ENCODE measurements at regions not wholly inside any gene's neighbourhood (a gene's known extent, or its start where the extent isn't known, plus 50 kb on each side); places are given as distances from the start of the nearest gene placed in this dataset.

- no peak overlapping the region for H3K4me3 ChIP-seq (ENCODE audit: low read depth, low read length)
- DNase-seq (ENCODE audit: low read depth), result no peak
- TF ChIP-seq MAX (IDR thresholded peaks at IDR 0.05; ENCODE audit: low read depth, low read length), result no peak
- TF ChIP-seq, protein P1, sequence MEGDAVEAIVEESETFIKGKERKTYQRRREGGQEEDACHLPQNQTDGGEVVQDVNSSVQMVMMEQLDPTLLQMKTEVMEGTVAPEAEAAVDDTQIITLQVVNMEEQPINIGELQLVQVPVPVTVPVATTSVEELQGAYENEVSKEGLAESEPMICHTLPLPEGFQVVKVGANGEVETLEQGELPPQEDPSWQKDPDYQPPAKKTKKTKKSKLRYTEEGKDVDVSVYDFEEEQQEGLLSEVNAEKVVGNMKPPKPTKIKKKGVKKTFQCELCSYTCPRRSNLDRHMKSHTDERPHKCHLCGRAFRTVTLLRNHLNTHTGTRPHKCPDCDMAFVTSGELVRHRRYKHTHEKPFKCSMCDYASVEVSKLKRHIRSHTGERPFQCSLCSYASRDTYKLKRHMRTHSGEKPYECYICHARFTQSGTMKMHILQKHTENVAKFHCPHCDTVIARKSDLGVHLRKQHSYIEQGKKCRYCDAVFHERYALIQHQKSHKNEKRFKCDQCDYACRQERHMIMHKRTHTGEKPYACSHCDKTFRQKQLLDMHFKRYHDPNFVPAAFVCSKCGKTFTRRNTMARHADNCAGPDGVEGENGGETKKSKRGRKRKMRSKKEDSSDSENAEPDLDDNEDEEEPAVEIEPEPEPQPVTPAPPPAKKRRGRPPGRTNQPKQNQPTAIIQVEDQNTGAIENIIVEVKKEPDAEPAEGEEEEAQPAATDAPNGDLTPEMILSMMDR (IDR thresholded peaks at IDR 0.05; ENCODE audit: low read depth, low read length), result no peak
- no peak for TF ChIP-seq MYC (IDR thresholded peaks at IDR 0.05; ENCODE audit: low read depth, low read length)
- TF ChIP-seq POLR2A (IDR thresholded peaks at IDR 0.05; ENCODE audit: extremely low read depth, insufficient read length), result no peak
Measured at GRCh38 chr2:123747326-123747725, 277.8 kb upstream of the CNTNAP5 start.

DNA sequence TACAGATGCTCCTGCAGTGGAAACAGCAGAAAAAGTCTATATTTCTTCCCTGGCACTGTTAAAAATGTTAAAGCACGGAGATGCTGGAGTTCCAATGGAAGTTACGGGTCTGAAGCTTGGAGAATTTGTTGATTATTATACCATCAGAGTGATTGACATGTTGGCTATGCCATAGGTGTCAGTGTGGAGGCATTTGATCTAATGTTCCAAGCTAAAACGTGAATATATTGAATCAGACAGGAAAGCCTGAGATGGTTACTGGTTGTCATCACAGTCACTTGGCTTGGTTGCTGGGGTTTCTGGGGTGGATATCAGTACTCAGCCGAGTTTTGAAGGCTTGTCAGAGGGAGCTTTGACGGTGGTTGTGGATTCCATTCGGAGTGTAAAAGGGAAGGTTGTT lies 262.9 kb upstream of the CNTNAP5 start:
- no peak for DNase-seq (ENCODE audit: low read depth)
- TF ChIP-seq POLR2A (IDR thresholded peaks at IDR 0.05; ENCODE audit: extremely low read depth, insufficient read length) (no peak), MYC (IDR thresholded peaks at IDR 0.05; ENCODE audit: low read depth, low read length) (no peak), MAX (IDR thresholded peaks at IDR 0.05; ENCODE audit: low read depth, low read length) (no peak)
- TF ChIP-seq, protein P1 (IDR thresholded peaks at IDR 0.05; ENCODE audit: low read depth, low read length), result no peak
- no peak overlapping the region for H3K4me3 ChIP-seq (ENCODE audit: low read depth, low read length)

DNA sequence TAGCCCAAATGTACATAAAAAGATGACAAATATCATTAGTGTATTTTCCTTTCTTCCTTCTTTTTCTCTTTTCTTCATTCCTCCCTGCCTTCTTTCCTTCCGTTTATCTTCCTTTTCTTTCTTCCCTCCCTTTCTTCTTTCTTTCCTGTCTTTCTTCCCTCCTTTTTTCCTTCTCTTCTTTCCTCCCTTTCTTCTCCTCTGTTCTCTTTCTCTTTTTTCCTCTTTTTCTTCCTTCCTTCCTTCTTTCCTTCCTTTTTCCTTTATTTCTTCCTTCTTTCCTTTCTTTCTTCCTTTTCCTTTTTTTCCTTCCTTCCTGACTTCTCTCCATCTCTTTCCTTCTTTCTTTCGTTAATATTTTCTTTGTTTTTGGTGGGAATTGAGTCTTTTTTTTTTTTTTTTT lies 256.9 kb upstream of the CNTNAP5 start:
- TF ChIP-seq MYC (IDR thresholded peaks at IDR 0.05; ENCODE audit: low read depth, low read length) (no peak), POLR2A (IDR thresholded peaks at IDR 0.05; ENCODE audit: extremely low read depth, insufficient read length) (no peak), MAX (IDR thresholded peaks at IDR 0.05; ENCODE audit: low read depth, low read length) (no peak)
- TF ChIP-seq, protein P1 (IDR thresholded peaks at IDR 0.05; ENCODE audit: low read depth, low read length), result no peak
- H3K4me3 ChIP-seq (ENCODE audit: low read depth, low read length), result no peak overlapping the region
- DNase-seq (ENCODE audit: low read depth), result no peak

DNA sequence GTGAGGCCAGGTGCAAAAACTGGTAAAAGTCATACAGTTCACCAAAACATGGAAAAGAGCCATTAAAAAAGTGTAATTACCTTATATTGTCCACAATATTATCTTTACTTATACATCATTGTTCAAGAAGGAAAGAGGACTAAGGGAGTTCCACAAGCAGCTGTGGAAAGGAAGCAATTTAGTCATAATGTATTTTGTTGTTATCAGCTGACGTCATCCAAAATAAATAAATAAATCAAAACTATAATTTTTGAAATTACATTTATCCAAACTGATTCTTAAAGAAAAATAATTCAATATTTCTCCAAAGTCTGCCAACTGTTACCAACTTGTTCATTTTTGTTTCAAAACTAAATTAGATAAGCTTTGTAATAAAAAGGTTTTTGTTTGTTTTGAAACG lies 256.1 kb upstream of the CNTNAP5 start:
- TF ChIP-seq MAX (IDR thresholded peaks at IDR 0.05; ENCODE audit: low read depth, low read length) (no peak), MYC (IDR thresholded peaks at IDR 0.05; ENCODE audit: low read depth, low read length) (no peak), POLR2A (IDR thresholded peaks at IDR 0.05; ENCODE audit: extremely low read depth, insufficient read length) (no peak)
- TF ChIP-seq, protein P1 (IDR thresholded peaks at IDR 0.05; ENCODE audit: low read depth, low read length), result no peak
- DNase-seq (ENCODE audit: low read depth), result no peak
- no peak overlapping the region for H3K4me3 ChIP-seq (ENCODE audit: low read depth, low read length)

DNA sequence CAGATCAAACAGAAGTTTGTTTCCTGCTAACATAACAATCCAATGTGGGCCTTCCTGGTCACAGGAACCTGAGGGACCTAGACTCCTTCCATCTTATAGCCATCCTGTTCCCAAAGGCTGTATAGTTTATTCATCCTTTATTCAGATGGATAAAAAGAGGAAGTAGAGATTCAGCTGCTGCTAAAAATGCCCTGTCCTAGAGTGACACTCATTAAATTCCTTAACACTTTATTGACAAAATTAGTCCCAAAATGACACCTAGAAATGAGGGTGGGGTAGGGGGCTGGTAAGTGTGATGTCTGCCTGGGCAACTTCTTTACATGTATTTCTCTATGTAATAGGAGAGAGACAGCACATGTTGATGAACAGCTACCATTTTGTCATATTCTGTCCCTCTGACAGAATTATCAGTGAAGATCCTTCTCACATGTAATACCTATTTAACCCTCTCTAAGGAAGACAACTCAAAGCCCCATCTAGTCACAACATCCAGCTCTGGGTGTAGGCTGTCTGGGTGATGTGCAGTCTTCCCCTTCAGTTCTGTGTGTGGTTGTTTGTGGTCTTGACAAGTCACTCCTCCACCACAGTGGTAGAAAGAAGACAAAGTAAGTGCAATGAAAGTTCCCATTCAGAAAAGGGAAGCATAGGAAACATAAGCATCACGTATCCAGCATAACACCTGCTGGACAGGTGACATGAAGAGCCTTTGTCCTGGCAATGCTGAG lies 253.9 kb upstream of the CNTNAP5 start:
- DNase-seq (ENCODE audit: low read depth), result no peak

More for the DNA sequence above, 253.9 kb upstream of the CNTNAP5 start:
- no peak overlapping the region for H3K4me3 ChIP-seq (ENCODE audit: low read depth, low read length)
- TF ChIP-seq POLR2A (IDR thresholded peaks at IDR 0.05; ENCODE audit: extremely low read depth, insufficient read length) (no peak), MAX (IDR thresholded peaks at IDR 0.05; ENCODE audit: low read depth, low read length) (no peak), MYC (IDR thresholded peaks at IDR 0.05; ENCODE audit: low read depth, low read length) (no peak)
- TF ChIP-seq, protein P1 (IDR thresholded peaks at IDR 0.05; ENCODE audit: low read depth, low read length), result no peak

Data from NB4 (cell line).